GM18498 (cell line): ENCODE measurements at regions not wholly inside any gene's neighbourhood (a gene's known extent, or its start where the extent isn't known, plus 50 kb on each side); places are given as distances from the start of the nearest gene placed in this dataset.

Experiments
- ATAC-seq: cut with Tn5 transposase; IDR thresholded peaks from one replicate; pipeline ENCODE4 v1.9.1; 2021; ENCODE audit warnings: mild to moderate bottlenecking, moderate library complexity; ENCODE audit not compliant: unreplicated experiment

DNA sequence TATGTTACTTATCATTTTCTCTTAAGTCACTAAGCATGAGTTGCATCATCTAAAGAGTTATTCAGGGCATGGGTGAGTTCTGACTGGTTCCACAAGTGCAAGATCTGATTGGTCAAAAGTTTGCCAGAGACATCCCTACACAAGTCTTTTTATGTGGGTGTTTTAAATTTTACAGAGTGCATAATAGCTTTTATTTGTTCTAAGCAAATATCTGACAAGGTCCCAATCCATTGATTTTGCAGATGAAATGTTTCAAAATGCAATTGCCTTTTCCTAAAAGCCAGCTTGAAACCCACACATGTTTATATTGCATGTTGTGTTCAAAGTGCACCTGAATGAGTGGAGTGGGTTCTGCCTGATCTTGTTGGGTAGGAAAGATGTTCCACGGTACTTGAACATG lies 101.7 kb upstream of the PAX6 start:
- no peak for ATAC-seq

DNA sequence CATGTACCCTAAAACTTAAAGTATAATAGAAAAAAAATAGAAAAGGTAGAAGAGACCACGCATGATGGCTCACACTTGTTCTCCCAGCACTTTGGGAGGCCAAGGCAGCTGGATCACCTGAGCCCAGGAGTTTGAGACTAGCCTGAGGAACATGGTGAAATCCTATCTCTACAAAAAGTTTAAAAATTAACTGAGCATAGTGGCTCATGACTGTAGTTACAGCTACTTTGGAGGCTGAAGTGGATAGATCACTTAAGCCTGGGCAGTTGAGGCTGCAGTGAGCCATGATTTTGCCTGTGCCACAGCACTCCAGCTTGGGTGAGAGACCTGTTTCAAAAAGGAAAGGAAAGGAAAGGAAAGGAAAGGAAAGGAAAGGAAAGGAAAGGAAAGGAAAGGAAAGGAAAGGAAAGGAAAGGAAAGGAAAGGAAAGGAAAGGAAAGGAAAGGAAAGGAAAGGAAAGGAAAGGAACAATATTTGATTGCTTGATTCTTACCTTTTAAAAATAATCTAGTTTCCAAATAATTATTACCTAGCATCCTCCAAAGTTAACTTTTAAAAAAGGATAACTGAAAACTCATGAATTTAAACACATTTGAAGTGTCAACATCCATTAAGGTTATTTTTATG lies 99.9 kb upstream of the PAX6 start:
- no peak for ATAC-seq

DNA sequence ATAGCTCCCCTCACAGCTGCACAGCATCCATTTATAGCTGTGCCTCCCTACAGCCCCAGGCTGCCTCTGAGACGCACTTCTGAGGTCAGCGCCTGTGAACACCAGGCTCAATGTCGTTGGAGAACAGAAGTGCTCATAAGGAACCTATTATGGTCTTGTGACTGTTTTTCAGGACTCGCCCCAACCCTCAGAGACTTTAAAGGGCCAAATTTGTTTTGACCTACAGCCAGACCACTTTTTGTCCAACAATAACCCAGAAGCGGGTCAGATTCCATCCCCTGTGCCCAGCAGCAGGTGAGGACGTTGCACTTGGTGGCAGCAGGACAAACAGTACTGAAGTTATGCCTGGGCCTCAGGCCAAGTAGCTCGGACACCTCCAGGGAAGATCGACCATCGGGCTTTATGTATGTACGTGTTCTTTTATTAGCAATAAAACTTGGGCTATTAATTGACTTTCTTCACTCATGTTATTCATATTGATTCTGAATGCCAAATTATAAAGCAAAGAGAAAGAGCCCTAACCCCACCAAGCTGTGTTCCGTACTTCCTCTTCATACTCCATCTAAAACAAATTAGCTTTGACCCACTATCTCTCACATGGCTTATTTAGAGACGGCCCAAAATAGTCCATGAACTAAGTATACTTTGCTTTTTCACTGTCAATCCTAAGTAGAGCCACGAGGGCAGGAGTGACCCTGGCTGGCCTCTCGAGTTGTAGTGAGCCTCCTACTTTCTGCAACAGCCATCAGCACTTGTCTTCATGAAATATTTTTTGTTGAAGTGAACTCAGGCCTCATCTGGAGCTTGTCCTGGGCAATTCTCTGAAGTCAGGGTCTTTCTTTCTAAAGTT lies 92.3 kb upstream of the PAX6 start:
- no peak for ATAC-seq

DNA sequence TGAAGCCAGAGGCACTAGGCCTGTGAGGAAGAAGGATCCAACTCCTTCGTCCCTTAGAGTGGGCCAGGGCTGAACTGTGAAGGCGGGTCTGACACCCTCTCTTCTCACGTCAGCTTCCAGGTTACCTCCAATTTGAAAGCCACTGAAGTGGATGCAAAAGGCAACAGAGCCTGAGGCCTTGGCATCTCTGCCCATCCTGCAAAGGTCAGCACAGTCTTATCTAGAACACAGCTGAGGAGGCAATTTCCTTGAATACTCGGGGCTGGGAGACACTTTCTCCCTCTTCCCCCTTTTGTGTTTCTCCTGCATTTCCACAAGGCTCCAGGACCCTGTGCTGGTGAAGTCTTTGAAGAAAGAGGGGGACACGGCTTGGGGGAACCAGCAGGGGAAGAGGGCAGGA lies 91.6 kb upstream of the PAX6 start:
- ATAC-seq, result no peak

DNA sequence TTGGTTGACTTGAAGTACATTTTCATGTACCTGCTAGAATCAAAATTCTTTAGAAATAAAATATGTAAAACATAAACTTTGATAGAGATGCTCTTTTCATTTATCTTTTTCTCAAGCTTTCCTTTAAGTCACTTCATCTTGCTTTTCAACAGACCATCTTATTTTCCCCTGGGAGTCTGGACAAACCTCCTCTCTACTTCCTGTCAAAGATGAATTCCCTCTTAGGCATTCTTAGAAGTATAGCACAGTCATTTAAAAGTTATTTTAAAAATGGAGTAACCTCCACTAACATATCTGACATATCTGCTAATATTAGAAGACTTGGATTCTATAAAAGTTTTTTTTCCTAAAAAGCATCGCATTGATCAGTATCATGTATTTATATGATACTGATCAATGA lies 84.8 kb upstream of the PAX6 start:
- no peak for ATAC-seq

DNA sequence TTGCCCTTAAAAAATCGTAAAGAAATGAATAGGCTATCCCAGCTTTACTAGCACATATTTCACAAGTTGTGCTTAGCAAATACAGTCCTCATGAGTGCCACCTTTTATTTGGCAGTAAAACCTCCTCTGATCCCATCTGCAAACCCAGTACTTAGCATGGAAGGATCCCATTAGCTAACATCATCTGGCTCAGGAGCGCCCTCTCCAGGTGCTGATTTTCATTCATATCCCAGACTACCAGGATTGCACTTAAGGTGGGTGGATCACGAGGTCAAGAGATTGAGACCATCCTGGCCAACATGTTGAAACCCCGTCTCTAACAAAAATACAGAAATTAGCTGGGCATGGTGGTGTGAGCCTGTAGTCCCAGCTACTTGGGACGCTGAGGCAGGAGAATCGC lies 76.1 kb upstream of the PAX6 start:
- ATAC-seq, result no peak

DNA sequence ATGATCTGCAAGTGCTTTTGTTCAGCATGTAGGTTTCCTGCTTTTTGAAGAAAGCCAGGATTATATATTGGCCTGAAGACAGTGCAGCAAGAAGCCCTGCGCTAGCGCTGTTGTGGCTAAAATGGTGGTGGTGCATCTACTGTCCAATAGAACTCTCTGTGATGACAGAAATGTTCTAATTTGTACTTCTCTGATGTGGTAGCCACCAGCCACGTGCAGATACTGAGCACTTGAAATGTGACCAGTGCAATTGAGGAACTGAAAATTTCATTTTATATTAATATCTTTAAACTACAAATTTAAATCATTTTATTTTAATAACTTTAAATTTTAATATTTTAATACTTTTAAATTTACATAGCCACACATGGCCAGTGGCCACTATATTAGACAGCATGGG lies 73.0 kb upstream of the PAX6 start:
- ATAC-seq, result no peak

DNA sequence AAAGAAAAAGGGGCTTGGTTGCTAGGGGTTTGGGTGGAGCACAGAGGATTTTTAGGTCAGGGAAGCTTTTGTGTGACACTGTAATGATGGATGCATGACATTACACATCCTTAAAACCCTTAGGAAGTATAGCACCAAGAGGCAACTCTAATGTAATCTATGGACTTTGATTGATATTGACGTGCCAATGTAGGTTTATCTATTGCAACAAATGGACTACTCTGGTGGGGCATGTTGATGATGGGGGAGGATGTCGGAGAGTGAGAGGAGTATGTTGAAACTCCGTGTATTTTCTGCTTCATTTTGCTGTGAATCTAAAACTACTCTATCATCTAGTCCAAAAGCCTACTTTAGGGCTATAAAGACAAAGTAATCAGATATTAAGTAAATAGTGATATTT lies 72.3 kb upstream of the PAX6 start:
- no peak for ATAC-seq

DNA sequence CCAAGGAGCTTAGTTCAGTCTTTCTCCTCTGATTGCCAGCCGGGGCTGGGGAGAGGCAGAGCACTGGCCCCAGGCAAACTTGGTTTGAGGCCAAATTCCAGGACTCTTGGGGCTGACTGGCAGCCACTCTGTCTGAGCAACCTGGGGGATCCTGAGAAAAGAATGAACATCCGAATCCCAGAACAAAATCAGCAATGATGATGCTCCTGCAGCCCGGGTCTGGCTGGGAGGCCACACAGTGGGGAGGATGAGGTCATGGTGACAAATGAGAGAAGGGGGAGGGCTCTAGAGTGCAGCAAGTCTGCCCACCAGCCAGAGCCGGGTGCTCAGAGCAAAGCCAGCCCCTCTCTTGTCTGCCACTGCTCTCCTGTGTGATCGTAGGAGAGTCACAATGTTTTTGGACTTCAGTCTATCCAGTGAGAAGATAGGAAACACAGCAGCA lies 71.8 kb upstream of the PAX6 start:
- no peak for ATAC-seq

DNA sequence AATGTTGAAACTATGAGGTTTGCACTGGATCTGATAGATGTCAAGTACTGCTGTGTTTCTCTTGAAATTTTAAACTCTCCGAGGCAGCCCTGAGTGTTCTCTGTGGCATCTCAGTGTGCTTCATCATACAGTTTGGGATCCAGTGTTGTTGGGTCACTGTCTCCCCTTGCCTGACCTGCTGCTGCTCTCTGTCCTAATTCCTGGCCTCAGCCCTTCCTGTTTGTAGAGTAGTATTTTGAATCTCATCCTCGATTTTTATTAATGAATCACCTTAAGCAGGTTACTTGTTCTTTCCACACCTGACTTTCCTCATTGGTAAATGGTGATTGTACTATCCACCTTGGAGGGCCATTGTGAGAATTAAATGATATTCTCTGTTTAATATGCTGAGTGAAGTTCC lies 70.7 kb upstream of the PAX6 start:
- no peak for ATAC-seq

DNA sequence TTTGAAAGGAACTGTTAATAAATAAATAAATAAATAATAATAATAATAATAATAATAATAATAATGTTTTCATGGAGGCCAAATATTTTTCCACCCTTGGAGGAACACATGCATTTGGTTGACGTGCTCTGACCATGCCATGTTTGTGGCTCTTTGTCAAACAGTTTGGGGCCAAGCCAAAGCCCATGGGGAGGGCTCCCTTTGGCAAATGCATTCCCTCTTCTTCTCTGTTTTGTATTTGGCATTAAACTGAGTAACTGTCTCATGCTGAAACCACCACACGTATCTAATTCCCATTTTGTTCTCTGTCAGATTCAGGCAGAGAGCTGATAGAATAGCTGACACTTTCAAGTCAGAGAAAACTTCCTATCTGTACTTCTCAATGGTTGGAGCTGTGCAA lies 68.6 kb upstream of the PAX6 start:
- no peak for ATAC-seq

DNA sequence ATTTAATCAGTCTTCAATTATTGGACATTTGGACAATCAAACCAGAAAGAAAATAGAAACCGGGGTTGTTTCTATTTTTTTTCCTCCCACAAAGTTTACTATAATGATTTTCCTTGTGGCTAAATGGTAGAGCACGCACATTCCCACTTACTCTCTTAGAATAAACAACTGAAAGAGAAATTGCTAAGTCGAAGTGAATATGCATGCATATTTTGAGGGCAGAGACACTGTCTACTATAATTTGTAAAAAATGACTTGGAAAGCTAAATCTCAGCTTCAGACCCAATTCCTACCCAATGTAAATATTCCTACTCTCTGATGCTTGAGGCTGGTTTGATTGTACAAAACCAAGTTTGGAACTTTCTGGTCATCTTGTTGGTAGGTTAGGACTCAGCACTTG lies 66.7 kb upstream of the PAX6 start:
- ATAC-seq, result no peak

DNA sequence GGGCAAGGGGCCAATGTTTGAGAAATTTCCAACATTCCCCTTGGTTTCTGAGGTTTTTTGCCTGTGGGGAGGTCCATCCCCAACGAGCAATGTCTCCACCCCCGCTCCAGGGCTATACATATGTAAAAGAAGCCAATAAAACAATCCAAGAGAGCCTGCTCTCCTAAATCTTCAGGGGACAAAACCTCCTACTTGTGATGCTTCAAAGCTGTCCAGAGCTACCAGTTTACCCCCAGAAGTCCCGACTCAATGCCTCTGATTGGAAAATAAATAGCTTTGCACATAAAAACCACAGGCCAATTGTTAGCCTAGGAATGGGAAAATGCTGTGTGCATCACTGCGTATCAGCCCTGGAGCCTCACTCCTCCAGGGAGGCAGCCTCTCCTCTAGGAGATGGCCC lies 66.0 kb upstream of the PAX6 start:
- ATAC-seq, result no peak

DNA sequence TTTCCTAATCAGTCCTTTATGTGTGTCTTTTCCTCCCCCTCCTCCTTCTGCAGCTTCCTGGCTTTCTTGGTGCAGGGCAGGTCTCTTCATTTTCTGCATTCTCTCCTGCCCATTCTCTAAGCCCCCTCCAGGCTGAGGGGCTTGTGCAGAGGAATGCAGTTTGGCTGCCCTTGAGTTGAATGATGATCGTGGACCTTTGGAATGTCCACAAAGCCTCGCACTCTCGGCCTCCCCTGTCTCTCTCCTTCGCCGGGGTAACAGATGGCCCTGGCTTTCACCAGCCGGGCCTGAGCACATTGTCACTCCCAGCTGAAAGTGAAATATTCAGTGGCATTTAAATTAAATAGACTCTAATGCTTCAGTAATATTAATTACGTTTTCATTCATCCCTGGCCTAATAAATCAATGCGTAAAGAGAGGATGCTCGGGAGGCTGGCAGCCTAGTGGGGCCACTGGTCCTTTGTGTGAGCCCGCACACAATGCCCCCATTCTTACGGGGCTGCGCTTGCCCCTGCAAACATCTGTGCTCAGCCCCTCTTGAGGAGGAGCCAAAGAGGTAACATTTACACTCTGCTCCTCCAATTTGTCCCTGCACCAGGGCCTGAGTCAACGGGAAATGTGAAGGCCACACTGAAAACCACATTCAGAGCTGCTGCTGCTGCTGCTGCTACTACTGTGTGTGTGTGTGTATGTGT lies 64.9 kb upstream of the PAX6 start:
- no peak for ATAC-seq

DNA sequence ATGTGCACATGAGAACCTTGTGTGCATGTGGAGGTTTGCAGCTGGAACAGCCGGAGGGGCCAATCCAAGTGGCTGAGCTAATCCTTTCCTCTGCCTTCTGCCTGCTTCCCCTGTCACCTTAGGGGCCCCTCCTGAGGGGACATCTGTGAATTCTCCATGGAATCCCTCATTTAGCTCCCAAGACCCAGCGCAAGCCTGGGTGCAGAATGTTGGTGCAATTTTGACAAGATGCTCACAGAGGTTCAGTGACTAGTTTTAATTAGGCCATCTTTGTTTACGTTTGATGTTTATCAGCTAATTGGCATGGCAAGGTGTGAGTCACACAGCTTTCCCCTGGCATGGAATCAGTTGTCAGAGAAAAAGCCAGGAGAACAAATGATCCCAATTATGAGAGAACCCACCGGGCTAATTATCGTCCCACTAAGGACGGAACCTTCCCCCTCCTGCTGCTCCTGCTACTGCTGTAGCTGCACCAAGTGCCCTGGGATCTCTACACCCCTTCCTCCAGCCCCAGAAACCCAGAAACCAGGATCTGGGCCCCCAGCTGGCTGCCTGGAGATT lies 63.6 kb upstream of the PAX6 start:
- no peak for ATAC-seq

DNA sequence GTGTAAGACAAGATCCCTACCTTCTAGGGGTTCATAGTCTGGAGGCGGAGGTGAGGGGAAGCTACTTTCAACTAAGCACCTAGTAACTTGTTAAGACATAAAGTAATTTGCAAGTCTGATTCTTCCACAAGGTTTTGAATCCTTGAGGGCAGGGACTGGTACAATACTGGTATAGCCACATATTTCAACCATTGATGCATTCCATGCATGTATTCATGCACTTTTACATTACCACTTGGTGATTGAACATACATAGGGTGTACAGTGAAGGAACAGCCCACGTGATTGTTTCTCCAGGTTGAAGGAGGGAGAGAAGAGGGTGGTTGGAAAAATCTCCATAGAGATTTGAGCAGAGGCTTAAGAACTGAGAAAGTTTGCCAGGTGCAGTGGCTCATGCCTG lies 62.0 kb upstream of the PAX6 start:
- no peak for ATAC-seq

DNA sequence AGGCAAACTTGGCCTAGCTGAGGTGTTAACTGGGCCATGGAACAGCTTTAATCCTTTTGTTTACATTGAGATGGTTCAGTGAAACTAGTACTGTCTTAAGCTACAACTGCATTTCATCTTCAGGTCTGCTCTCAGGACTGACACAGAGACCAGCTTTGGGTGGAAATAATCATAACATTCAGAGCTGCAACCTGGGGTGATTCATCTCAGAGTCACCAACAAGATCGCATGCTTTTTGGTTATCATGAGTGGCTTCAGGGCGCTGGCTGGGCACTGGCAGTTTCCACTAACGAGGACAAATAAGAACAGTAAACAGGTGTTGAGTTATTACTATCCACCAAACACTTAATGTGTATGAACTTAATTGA lies 60.9 kb upstream of the PAX6 start:
- no peak for ATAC-seq

DNA sequence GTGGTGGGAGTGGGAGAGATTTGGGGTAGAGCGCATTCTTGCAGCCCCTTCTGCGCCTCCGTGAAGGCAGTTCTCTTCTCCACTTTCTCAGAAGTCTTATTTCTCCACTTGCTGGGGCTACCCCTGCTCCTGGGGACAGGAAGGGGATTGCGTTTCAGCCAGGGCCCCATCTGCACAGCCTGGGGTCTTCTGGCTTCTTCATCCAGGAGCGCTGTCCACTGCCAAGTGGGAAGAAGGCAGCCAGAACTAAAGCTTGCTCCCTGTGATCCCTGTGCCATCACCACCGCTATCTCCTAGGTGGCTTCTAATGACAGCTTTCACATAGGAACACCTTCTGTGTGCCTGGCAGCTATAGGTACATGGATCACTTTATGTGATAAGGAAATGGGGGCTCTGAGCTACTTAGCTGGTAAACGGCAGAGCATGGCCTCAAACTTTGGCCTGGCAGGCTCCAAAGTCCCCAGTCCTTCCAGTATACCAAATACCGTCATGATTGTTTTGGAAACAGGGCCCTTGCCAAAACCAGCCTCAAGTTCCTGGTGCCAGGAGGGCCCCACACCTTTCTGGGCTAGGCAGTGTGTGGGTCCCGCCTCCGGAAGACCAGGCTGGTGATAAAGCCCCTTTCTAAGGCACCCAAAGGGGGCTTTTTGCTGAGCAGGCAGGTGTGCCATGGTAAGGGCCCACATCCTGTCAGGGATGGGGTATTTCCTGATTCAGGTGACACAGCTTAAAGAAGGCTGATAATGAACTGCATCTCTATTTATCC lies 60.4 kb upstream of the PAX6 start:
- ATAC-seq, result no peak

DNA sequence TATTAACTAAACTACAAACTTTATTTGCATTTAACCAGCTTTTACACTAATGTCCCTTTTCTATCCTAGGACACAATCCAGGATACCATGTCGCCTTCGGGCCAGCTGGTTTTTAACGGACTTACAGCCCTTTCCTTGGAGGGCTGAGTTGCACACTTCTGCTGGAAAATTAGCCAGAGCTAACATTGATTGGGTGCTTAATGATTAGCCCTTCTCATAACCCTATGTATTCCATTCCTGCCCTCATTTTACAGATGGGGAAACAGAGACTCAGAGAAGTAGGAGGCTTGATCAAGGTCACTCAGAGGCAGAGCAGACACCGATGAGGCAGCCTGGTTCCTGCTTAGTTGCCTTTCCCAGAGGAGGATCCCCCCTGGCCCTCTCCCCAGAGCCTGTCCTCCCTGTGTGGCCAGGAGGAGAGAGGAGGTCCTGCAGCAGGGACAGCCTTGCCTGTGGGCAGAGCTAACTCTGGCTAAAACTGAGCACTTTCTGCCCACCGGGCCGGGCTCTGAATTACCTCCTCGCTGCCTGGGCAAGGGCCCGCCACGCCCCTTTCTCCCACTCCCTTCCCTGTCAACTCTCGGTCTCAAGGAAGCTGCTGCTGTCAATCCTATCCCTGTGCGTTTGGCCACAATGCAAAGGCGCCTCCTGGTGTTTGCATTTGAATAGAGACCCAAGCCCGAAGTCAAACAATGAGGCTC lies 59.6 kb upstream of the PAX6 start:
- ATAC-seq, result no peak

DNA sequence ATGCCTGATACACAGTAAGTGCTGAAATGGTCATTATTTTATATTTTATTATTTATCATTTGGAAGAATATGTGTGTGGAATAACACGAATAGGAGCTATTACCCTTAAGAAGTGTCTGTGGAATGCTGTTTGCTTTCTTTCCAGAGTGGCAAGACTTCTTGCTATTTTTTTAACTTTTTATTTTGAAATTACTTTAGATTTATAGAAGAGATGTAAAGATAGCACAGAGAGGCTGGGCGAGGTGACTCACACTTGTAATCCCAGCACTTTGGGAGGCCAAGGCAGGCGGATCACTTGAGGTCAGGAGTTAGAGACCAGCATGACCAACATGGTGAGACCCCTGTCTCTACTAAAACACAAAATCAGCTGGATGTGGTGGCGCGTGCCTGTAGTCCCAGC lies 58.9 kb upstream of the PAX6 start:
- no peak for ATAC-seq
